ENCODE measurements at regions not wholly inside any gene's neighbourhood (a gene's known extent, or its start where the extent isn't known, plus 50 kb on each side); places are given as distances from the start of the nearest gene placed in this dataset.

GRCh38 chr6:51322505-51322904 is 503.8 kb downstream of the TFAP2B start:
- TF ChIP-seq CTCF (conservative IDR thresholded peaks at IDR 0.05; ENCODE audit: low read depth, low read length) (no peak), EZH2 (IDR thresholded peaks at IDR 0.05; ENCODE audit: borderline replicate concordance, low read depth, low read length, poor library complexity, severe bottlenecking) (no peak)

Measured in A673 (cell line).